ENCODE measurements at regions not wholly inside any gene's neighbourhood (a gene's known extent, or its start where the extent isn't known, plus 50 kb on each side); places are given as distances from the start of the nearest gene placed in this dataset.
A peak's percentile ranks its signal among the peaks of the same experiment; 100 is the strongest.

- 3% methylated on average over 1 of the region's 1 CpG for WGBS (ENCODE audit: low lambda C conversion rate)
- H3K9me2 ChIP-seq = no peaks in the 10 kb centered on the region
- TF ChIP-seq CTCF (IDR thresholded peaks at IDR 0.05) = peak; percentile 45
- peak; percentile 7; the same call in 1 of the 2 replicates for TF ChIP-seq RAD21 (IDR thresholded peaks at IDR 0.05; ENCODE audit: low read length)
- TF ChIP-seq, protein P1, sequence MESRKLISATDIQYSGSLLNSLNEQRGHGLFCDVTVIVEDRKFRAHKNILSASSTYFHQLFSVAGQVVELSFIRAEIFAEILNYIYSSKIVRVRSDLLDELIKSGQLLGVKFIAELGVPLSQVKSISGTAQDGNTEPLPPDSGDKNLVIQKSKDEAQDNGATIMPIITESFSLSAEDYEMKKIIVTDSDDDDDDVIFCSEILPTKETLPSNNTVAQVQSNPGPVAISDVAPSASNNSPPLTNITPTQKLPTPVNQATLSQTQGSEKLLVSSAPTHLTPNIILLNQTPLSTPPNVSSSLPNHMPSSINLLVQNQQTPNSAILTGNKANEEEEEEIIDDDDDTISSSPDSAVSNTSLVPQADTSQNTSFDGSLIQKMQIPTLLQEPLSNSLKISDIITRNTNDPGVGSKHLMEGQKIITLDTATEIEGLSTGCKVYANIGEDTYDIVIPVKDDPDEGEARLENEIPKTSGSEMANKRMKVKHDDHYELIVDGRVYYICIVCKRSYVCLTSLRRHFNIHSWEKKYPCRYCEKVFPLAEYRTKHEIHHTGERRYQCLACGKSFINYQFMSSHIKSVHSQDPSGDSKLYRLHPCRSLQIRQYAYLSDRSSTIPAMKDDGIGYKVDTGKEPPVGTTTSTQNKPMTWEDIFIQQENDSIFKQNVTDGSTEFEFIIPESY (IDR thresholded peaks at IDR 0.05; ENCODE audit: borderline replicate concordance, low read depth) = no peak
- TF ChIP-seq REST (IDR thresholded peaks at IDR 0.05; ENCODE audit: low read depth, low read length) = no peak
- TF ChIP-seq FOXM1 (IDR thresholded peaks at IDR 0.05; ENCODE audit: low read depth) = no peak
- TF ChIP-seq TAF1 (IDR thresholded peaks at IDR 0.05; ENCODE audit: borderline replicate concordance, low read depth, low read length) = no peak
- no peaks in the 10 kb centered on the region for H4K20me1 ChIP-seq (ENCODE audit: insufficient read depth)
- H3K27ac ChIP-seq (ENCODE audit: low read depth in 2 of 2, low read length in 1 of 2) = no peak overlapping the region
- POLR2A ChIA-PET = no interaction called here
- no peak overlapping the region for H3K9ac ChIP-seq
- H3F3A ChIP-seq (replicated peaks; ENCODE audit: insufficient read depth) = no peaks in the 10 kb centered on the region
- H3K79me2 ChIP-seq (ENCODE audit: insufficient read depth) = no peaks in the 10 kb centered on the region
- H3K36me3 ChIP-seq (replicated peaks in 1 of 2; ENCODE audit: control insufficient read depth in 1 of 2, insufficient read depth in 2 of 2, low read length in 1 of 2) = no peaks in the 10 kb centered on the region
- DNase-seq = no peak
- H3K4me3 ChIP-seq (ENCODE audit: low read depth in 2 of 2, low read length in 1 of 2) = no peak overlapping the region; a peak in 1 of 4 replicates
- H3K27me3 ChIP-seq (ENCODE audit: insufficient read depth) = no peaks in the 10 kb centered on the region
- H3K4me2 ChIP-seq = no peak overlapping the region
- H3K9me3 ChIP-seq = 0 out of 2 replicates have a peak, but pooled peaks cover 3% of the 10 kb centered on the region
- CTCF ChIA-PET = no interaction called here
- peaks cover 0 to 9% of the 10 kb centered on the region in 2 experiments; a peak in 1 of 4 replicates for H3K4me1 ChIP-seq (ENCODE audit: control insufficient read depth in 1 of 2, insufficient read depth in 2 of 2, low read depth in 1 of 2, low read length in 1 of 2)
- peak overlapping the region; percentile 73; the same call in 1 of the 2 replicates for H2AFZ ChIP-seq (ENCODE audit: low read depth)
These were observed 274.3 kb upstream of the TACR3 start for GRCh38 chr4:103994059-103994458.

DNA sequence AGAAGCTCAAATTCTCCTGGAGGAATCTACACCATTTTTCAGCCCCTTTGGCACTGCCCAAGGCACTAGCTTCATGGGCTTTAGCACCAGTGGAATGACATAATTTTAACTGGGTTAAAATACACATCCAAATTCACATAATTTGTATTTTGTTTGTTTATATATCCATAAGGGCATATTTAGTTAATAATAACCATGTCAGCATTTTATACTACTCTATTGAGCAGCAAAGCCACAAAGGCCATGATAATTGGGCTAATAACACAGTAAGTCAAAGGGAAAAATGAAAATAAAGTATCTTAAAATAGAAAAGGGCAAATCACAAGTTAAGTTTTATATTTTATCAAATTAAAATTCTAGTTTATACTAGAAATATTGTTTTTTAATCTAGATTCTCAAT, 262.7 kb upstream of the TACR3 start:
- POLR2A ChIA-PET = no interaction called here
- H3K4me3 ChIP-seq (ENCODE audit: low read depth in 2 of 2, low read length in 1 of 2) = no peak overlapping the region

More for the DNA sequence above, 262.7 kb upstream of the TACR3 start:
- DNase-seq = no peak
- H3K9me2 ChIP-seq = no peaks in the 10 kb centered on the region
- H3K36me3 ChIP-seq (replicated peaks in 1 of 2; ENCODE audit: control insufficient read depth in 1 of 2, insufficient read depth in 2 of 2, low read length in 1 of 2) = no peaks in the 10 kb centered on the region
- no peaks in the 10 kb centered on the region for H3K79me2 ChIP-seq (ENCODE audit: insufficient read depth)
- no peak overlapping the region for H2AFZ ChIP-seq (ENCODE audit: low read depth)
- no peak overlapping the region for H3K9ac ChIP-seq
- H3K4me2 ChIP-seq = no peak overlapping the region
- H3K27me3 ChIP-seq (ENCODE audit: insufficient read depth) = no peaks in the 10 kb centered on the region
- CTCF ChIA-PET = no interaction called here
- no peaks in the 10 kb centered on the region for H3K4me1 ChIP-seq (ENCODE audit: control insufficient read depth in 1 of 2, insufficient read depth in 2 of 2, low read depth in 1 of 2, low read length in 1 of 2)
- TF ChIP-seq GABPA (IDR thresholded peaks at IDR 0.05; ENCODE audit: low read depth) = no peak
- TF ChIP-seq SIN3A (IDR thresholded peaks at IDR 0.05; ENCODE audit: borderline replicate concordance, low read depth, low read length) = no peak
- no peak for TF ChIP-seq FOXJ3 (CRISPR knock-in tag; IDR thresholded peaks at IDR 0.05)
- no peak for TF ChIP-seq JUND (IDR thresholded peaks at IDR 0.05)
- TF ChIP-seq RCOR1 (IDR thresholded peaks at IDR 0.05; ENCODE audit: low read length) = no peak
- no peak for TF ChIP-seq USF1 (IDR thresholded peaks at IDR 0.05; ENCODE audit: borderline replicate concordance, low read depth)
- no peak for TF ChIP-seq FOXM1 (IDR thresholded peaks at IDR 0.05; ENCODE audit: low read depth)
- TF ChIP-seq, protein P1 (IDR thresholded peaks at IDR 0.05; ENCODE audit: borderline replicate concordance, low read depth) = no peak
- TF ChIP-seq FOSL2 (IDR thresholded peaks at IDR 0.05; ENCODE audit: borderline replicate concordance, low read depth) = no peak
- no peaks in the 10 kb centered on the region for H3F3A ChIP-seq (replicated peaks; ENCODE audit: insufficient read depth)
- no peaks in the 10 kb centered on the region for H4K20me1 ChIP-seq (ENCODE audit: insufficient read depth)
- no peaks in the 10 kb centered on the region for H3K9me3 ChIP-seq
- no peak overlapping the region for H3K27ac ChIP-seq (ENCODE audit: low read depth in 2 of 2, low read length in 1 of 2)

All from SK-N-SH (cell line).